ENCODE measurements at regions not wholly inside any gene's neighbourhood (a gene's known extent, or its start where the extent isn't known, plus 50 kb on each side); places are given as distances from the start of the nearest gene placed in this dataset.
A peak's percentile ranks its signal among the peaks of the same experiment; 100 is the strongest.

DNA sequence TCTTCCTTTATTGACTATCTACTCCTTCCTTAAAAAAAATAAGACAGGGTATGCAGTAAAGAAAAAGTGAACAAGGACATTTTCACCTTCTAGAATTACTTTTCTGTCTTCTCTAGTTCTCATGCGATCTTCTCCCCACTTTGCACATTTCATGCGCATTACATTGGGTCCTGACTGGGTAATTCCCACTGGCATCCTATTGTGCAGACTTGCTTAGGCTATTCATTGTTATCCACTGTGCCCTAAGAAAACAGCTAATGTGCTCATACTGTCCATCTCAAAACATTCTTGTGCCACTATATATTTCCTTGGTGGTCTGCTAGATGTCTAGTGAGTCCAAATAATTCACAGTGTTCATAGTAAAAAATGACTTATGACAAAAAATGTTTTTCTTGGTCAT, 447.4 kb upstream of the ROBO1 start:
- Histone ChIP-seq H3K36me3 (ENCODE audit: insufficient read depth, low read length) (no peaks in the 10 kb centered on the region), H3K27me3 (ENCODE audit: insufficient read depth, low read length) (no peaks in the 10 kb centered on the region), H3K9me3 (ENCODE audit: insufficient read depth, low read depth, low read length) (no peaks in the 10 kb centered on the region), H3K9ac (ENCODE audit: low read depth, low read length) (no peak overlapping the region), H3K4me3 (ENCODE audit: low read length) (no peak overlapping the region), H3K27ac (ENCODE audit: low read depth, low read length) (peak overlapping the region; percentile 71; the same call in 1 of the 2 replicates), H3K4me1 (ENCODE audit: insufficient read depth, low read length) (peaks cover 16% of the 10 kb centered on the region)
- WGBS: 50% methylated on average over 2 of the region's 2 CpGs

DNA sequence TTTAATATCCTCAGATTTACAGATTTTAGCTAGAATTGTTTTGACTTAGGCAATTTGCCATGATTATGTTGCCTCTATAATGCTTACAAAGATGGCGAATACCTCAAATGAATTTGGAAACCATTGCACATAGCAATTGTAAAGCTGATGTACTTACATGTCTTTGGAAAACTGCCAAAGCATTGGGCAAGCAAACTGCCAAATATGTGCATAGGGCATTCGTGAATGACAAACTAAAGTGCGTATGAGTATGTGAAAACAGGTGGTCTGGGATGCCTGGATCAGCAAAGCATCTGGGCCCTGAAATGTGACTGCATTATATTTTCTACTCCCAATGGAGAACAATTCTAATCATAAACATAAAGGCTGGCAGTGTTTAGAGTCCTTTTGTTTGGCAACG, 445.3 kb upstream of the ROBO1 start:
- 93% methylated on average over 3 of the region's 4 CpGs for WGBS

DNA sequence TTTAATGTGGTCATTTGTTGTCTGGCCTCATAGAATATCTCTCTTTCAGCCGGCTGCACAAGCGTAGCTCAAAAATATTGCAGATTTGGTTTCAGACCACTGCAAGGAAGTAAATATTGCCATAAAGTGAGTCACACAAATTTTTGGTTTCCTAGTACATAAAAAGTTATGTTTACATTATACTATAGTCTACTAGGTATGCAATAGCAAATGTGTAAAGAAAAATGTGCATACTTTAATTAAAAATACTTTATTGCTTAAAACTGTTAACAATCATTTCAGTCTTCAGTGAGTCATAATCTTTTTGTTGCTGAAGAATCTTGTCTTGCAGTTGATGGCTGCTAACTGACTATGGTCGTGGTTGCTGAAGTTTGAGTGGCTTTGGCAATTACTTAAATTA, 425.1 kb upstream of the ROBO1 start:
- Histone ChIP-seq H3K27ac (ENCODE audit: low read depth, low read length) (no peak overlapping the region), H3K4me1 (ENCODE audit: insufficient read depth, low read length) (peaks cover 12% of the 10 kb centered on the region), H3K9me3 (ENCODE audit: insufficient read depth, low read depth, low read length) (no peaks in the 10 kb centered on the region), H3K36me3 (ENCODE audit: insufficient read depth, low read length) (no peaks in the 10 kb centered on the region), H3K4me3 (ENCODE audit: low read length) (no peak overlapping the region), H3K27me3 (ENCODE audit: insufficient read depth, low read length) (no peaks in the 10 kb centered on the region), H3K9ac (ENCODE audit: low read depth, low read length) (no peak overlapping the region)
- WGBS: 90% methylated on average over 1 of the region's 3 CpGs

More for the DNA sequence above, 445.3 kb upstream of the ROBO1 start:
- Histone ChIP-seq H3K9ac (ENCODE audit: low read depth, low read length) (no peak overlapping the region), H3K4me1 (ENCODE audit: insufficient read depth, low read length) (peaks cover 19% of the 10 kb centered on the region), H3K27ac (ENCODE audit: low read depth, low read length) (no peak overlapping the region), H3K36me3 (ENCODE audit: insufficient read depth, low read length) (no peaks in the 10 kb centered on the region), H3K27me3 (ENCODE audit: insufficient read depth, low read length) (no peaks in the 10 kb centered on the region), H3K9me3 (ENCODE audit: insufficient read depth, low read depth, low read length) (no peaks in the 10 kb centered on the region), H3K4me3 (ENCODE audit: low read length) (no peak overlapping the region)

DNA sequence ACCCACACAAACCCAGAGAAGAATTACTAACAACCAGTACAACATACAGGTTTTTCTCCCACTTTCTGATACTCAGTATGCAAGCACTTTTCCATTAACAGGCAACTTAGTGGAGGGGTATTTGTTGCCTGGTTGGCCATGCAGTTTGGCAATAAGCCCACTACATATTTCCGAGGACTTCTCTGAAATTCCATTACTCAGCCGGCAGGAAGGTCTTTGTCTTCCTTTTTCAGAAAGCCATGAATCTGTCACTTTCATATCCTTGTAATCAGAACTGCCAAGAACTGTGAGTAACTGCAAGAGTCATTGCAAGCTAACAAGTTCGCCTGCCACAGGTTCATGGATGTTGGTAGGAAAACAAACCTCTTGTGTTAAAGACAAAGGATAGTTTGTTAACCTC, 422.3 kb upstream of the ROBO1 start:
- 38% methylated on average over 3 of the region's 3 CpGs for WGBS
- H3K27ac ChIP-seq (ENCODE audit: low read depth, low read length): peak overlapping the region; percentile 0; the same call in 1 of the 2 replicates
- H3K9ac ChIP-seq (ENCODE audit: low read depth, low read length): no peak overlapping the region
- no peaks in the 10 kb centered on the region for H3K36me3 ChIP-seq (ENCODE audit: insufficient read depth, low read length)
- no peaks in the 10 kb centered on the region for H3K9me3 ChIP-seq (ENCODE audit: insufficient read depth, low read depth, low read length)
- H3K4me1 ChIP-seq (ENCODE audit: insufficient read depth, low read length): peaks cover 12% of the 10 kb centered on the region
- H3K27me3 ChIP-seq (ENCODE audit: insufficient read depth, low read length): no peaks in the 10 kb centered on the region
- no peak overlapping the region for H3K4me3 ChIP-seq (ENCODE audit: low read length)

DNA sequence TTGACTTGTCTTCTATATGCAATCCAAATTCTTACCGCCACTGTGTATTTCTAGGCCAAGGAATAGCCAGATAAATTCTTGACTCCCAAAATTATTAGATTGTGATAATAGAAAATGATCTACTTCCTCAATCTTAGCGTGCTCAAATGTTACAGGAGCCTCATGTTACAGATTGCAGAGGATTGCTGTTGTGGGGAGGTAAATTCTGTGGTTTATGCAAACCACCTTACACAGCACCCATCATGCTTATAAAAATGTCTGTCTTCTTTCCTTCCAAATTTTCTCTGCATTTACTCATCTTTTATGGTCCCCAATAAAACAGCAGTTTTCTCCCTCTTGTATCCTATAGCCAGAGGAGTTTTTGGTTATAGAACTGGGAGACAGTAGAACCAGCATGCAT, 420.2 kb upstream of the ROBO1 start:
- Histone ChIP-seq H3K27ac (ENCODE audit: low read depth, low read length) (no peak overlapping the region), H3K4me1 (ENCODE audit: insufficient read depth, low read length) (peaks cover 12% of the 10 kb centered on the region), H3K9me3 (ENCODE audit: insufficient read depth, low read depth, low read length) (no peaks in the 10 kb centered on the region), H3K4me3 (ENCODE audit: low read length) (no peak overlapping the region), H3K9ac (ENCODE audit: low read depth, low read length) (no peak overlapping the region), H3K27me3 (ENCODE audit: insufficient read depth, low read length) (no peaks in the 10 kb centered on the region), H3K36me3 (ENCODE audit: insufficient read depth, low read length) (no peaks in the 10 kb centered on the region)
- 80% methylated on average over 1 of the region's 2 CpGs for WGBS

DNA sequence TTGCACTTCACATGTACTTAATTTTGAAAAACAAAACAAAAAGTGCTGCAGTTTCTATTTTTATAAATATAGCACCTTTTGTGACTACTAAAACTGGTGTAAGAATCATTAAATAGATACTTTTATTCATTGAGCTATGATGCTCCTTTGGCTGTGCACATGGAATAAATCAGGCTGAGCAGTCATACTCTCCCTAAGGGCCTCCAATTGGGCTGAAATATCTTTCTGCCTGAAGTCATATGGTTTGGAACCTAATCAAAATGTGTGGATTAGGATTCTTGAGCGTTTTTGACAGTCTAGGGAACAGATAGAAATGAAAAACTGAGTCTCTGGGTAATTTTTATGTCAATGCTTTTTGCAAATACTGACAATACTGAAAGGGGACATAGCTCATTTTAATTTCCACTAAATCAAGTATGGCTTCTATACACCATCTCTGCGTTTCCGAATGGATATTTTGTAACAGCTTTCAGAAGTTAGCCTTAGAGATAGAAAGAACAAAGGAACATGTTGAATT, 392.2 kb upstream of the ROBO1 start:
- no peak overlapping the region for H3K9ac ChIP-seq (ENCODE audit: low read depth, low read length)
- H3K27ac ChIP-seq (ENCODE audit: low read depth, low read length): no peak overlapping the region
- WGBS: 91% methylated on average over 3 of the region's 3 CpGs
- H3K27me3 ChIP-seq (ENCODE audit: insufficient read depth, low read length): no peaks in the 10 kb centered on the region
- H3K4me3 ChIP-seq (ENCODE audit: low read length): no peak overlapping the region
- no peaks in the 10 kb centered on the region for H3K9me3 ChIP-seq (ENCODE audit: insufficient read depth, low read depth, low read length)
- H3K36me3 ChIP-seq (ENCODE audit: insufficient read depth, low read length): no peaks in the 10 kb centered on the region
- H3K4me1 ChIP-seq (ENCODE audit: insufficient read depth, low read length): no peaks in the 10 kb centered on the region

DNA sequence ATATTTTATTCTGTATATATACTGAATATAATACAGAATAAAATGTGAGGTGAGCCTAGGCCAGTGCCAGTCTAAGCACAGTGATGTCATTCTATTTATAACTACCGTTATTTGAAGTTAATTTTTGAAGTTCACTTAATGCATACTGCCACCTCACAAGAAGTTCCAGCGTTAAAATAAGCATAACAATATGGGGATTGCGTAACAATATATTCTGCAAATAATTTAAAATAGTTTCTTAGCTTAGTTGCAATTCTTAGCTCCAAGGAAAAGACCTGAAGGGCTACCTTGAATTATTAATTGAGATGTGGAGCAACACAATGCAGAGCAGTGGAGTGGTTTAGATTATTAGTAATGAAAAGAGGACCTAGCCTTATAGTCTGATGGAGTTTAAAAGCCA, 390.5 kb upstream of the ROBO1 start:
- no peaks in the 10 kb centered on the region for H3K4me1 ChIP-seq (ENCODE audit: insufficient read depth, low read length)
- H3K27ac ChIP-seq (ENCODE audit: low read depth, low read length): no peak overlapping the region
- no peak overlapping the region for H3K9ac ChIP-seq (ENCODE audit: low read depth, low read length)
- no peaks in the 10 kb centered on the region for H3K36me3 ChIP-seq (ENCODE audit: insufficient read depth, low read length)
- WGBS: 100% methylated on average over 1 of the region's 3 CpGs
- no peak overlapping the region for H3K4me3 ChIP-seq (ENCODE audit: low read length)
- H3K9me3 ChIP-seq (ENCODE audit: insufficient read depth, low read depth, low read length): no peaks in the 10 kb centered on the region
- no peaks in the 10 kb centered on the region for H3K27me3 ChIP-seq (ENCODE audit: insufficient read depth, low read length)

DNA sequence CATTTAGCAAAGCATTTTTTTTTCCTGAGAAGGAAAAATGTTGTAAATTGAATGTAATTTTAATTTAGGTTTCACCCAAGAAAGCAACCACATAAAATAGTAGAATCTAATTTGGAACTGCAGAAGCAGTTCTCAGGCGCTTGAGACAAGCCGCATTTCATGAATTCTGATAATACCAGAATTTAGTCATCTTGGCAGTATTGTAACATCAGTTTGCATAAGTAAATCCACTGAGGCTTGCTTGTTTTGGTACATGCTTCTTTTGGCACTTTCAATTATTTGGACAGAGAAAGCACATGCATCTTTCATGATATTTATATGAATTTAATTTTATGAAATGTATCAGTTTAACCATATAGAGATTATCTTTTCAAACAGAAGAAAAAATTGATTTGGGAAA, 389.7 kb upstream of the ROBO1 start:
- no peaks in the 10 kb centered on the region for H3K9me3 ChIP-seq (ENCODE audit: insufficient read depth, low read depth, low read length)
- no peaks in the 10 kb centered on the region for H3K4me1 ChIP-seq (ENCODE audit: insufficient read depth, low read length)
- H3K4me3 ChIP-seq (ENCODE audit: low read length): no peak overlapping the region
- WGBS: 88% methylated on average over 2 of the region's 2 CpGs
- no peaks in the 10 kb centered on the region for H3K27me3 ChIP-seq (ENCODE audit: insufficient read depth, low read length)
- H3K36me3 ChIP-seq (ENCODE audit: insufficient read depth, low read length): no peaks in the 10 kb centered on the region
- no peak overlapping the region for H3K27ac ChIP-seq (ENCODE audit: low read depth, low read length)
- no peak overlapping the region for H3K9ac ChIP-seq (ENCODE audit: low read depth, low read length)

DNA sequence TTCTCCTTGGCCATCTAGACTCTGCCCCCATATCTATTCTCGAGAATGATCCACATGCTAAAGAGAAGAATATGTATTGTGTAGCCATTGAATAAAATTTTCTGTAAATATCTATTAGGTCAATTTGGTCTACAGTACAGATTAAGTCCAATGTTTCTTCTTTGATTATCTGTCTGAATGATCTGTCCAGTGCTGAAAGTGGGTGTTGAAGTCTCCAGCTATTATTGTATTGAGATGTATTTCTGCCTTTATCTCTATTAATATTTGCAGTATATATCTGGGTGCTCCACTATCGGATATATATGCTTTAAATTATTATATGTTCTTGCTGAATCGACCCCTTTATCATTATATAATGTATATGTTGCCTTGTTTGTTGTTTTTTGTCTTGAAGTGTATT, 384.9 kb upstream of the ROBO1 start:
- Histone ChIP-seq H3K9ac (ENCODE audit: low read depth, low read length) (no peak overlapping the region), H3K36me3 (ENCODE audit: insufficient read depth, low read length) (no peaks in the 10 kb centered on the region), H3K27ac (ENCODE audit: low read depth, low read length) (no peak overlapping the region), H3K4me1 (ENCODE audit: insufficient read depth, low read length) (no peaks in the 10 kb centered on the region), H3K4me3 (ENCODE audit: low read length) (no peak overlapping the region), H3K9me3 (ENCODE audit: insufficient read depth, low read depth, low read length) (no peaks in the 10 kb centered on the region), H3K27me3 (ENCODE audit: insufficient read depth, low read length) (no peaks in the 10 kb centered on the region)
- 100% methylated on average over 1 of the region's 3 CpGs for WGBS

DNA sequence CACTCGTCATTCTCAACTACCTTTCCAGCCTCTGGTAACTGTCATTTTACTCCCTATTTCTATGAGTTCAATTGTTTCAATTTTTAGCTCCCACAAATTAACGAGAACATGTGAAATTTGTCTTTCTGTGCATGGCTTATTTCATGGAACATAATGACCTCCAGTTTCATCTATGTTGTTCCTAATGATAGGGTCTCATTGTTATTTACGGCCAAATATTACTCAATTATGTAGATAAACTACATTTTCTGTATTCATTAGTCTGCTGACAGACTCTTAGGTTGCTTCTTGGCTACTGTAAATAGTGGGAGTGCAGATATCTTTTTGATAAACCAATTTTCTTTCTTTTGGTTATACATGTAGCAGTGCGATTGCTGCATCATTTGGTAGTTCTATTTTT, 374.9 kb upstream of the ROBO1 start:
- Histone ChIP-seq H3K27ac (ENCODE audit: low read depth, low read length) (no peak overlapping the region), H3K4me1 (ENCODE audit: insufficient read depth, low read length) (no peaks in the 10 kb centered on the region), H3K4me3 (ENCODE audit: low read length) (no peak overlapping the region), H3K9me3 (ENCODE audit: insufficient read depth, low read depth, low read length) (no peaks in the 10 kb centered on the region), H3K27me3 (ENCODE audit: insufficient read depth, low read length) (no peaks in the 10 kb centered on the region), H3K36me3 (ENCODE audit: insufficient read depth, low read length) (no peaks in the 10 kb centered on the region), H3K9ac (ENCODE audit: low read depth, low read length) (no peak overlapping the region)
- 90% methylated on average over 2 of the region's 4 CpGs for WGBS

DNA sequence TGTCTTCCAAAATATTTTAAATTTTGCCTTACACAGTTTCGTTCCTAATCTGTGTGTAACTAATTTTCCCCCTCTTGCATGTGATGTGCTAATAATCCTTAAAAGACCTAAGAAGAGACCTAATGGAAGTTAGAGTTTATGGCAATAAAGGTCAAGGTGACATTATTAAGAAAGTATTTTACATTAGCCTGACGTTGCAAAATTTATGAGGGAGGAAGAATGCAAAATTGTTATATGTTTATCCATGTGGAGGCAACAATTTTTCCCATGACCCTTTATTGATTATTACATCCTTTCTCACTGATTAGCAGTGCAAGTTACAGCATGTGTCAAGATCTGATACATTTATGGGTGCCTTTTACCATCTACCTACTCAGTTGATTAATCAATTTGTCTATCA, 373.8 kb upstream of the ROBO1 start:
- Histone ChIP-seq H3K9ac (ENCODE audit: low read depth, low read length) (no peak overlapping the region), H3K27me3 (ENCODE audit: insufficient read depth, low read length) (no peaks in the 10 kb centered on the region), H3K36me3 (ENCODE audit: insufficient read depth, low read length) (no peaks in the 10 kb centered on the region), H3K27ac (ENCODE audit: low read depth, low read length) (no peak overlapping the region), H3K4me3 (ENCODE audit: low read length) (no peak overlapping the region), H3K4me1 (ENCODE audit: insufficient read depth, low read length) (no peaks in the 10 kb centered on the region), H3K9me3 (ENCODE audit: insufficient read depth, low read depth, low read length) (no peaks in the 10 kb centered on the region)
- WGBS: 97% methylated on average over 2 of the region's 2 CpGs

DNA sequence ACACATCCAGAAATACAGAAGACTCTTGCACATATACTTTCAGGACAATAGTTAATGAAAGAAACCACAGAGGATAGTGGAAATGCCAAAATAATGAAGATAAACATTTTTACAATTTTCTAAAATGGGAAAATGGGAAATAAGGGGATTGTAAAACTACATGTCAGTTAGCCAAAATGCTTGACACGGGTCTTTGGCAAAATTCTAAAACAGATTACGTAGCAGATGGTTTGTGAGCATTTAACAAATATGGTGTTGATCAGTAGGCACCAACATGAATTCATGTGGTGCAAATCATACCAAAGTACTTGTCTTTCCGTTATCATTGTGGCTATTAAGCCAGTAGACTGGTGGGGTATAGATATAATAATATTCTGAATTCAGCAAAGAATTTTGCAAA, 348.5 kb upstream of the ROBO1 start:
- H3K27ac ChIP-seq (ENCODE audit: low read depth, low read length): no peak overlapping the region
- no peaks in the 10 kb centered on the region for H3K4me1 ChIP-seq (ENCODE audit: insufficient read depth, low read length)
- H3K9me3 ChIP-seq (ENCODE audit: insufficient read depth, low read depth, low read length): no peaks in the 10 kb centered on the region
- H3K9ac ChIP-seq (ENCODE audit: low read depth, low read length): no peak overlapping the region
- WGBS: 93% methylated on average over 3 of the region's 3 CpGs
- no peak overlapping the region for H3K4me3 ChIP-seq (ENCODE audit: low read length)
- no peaks in the 10 kb centered on the region for H3K36me3 ChIP-seq (ENCODE audit: insufficient read depth, low read length)
- H3K27me3 ChIP-seq (ENCODE audit: insufficient read depth, low read length): no peaks in the 10 kb centered on the region

Data from HUES64 (cell line).